ENCODE measurements at regions not wholly inside any gene's neighbourhood (a gene's known extent, or its start where the extent isn't known, plus 50 kb on each side); places are given as distances from the start of the nearest gene placed in this dataset.

DNA sequence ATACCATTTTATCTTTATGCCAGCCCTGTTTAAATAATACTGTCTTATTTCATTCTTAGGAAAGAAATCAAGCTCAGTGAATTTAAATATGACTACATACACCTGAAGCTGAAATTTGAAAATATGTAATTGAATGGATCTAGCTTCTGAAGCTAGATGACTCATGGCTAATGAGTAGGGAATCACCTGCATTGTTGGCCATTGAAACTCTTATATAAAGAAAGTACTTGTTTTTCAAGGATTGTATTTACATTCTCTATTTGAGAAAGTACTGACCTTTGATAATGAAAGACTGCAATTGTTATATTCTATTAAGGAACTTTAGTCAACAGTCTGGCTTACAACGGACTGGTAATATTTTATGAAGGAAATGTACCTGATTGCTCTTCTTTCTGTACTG, 346.7 kb upstream of the LRATD1 start:
- Histone ChIP-seq H3K27me3 (replicated peaks; ENCODE audit: insufficient read depth, low read length) (no peaks in the 10 kb centered on the region), H3K9ac (ENCODE audit: low read length) (no peak overlapping the region), H4K20me1 (ENCODE audit: insufficient read depth, low read length) (no peaks in the 10 kb centered on the region), H3K9me3 (replicated peaks; ENCODE audit: insufficient read depth, low read length) (no peaks in the 10 kb centered on the region), H3K27ac (ENCODE audit: low read length) (no peak overlapping the region), H3K79me2 (ENCODE audit: low read length) (no peaks in the 10 kb centered on the region), H3K4me2 (ENCODE audit: low read depth, low read length) (no peak overlapping the region), H3F3A (ENCODE audit: insufficient read depth, low read length) (no peaks in the 10 kb centered on the region), H3K4me3 (ENCODE audit: low read length) (no peak overlapping the region), H3K4me1 (ENCODE audit: low read length) (no peaks in the 10 kb centered on the region), H3K9me2 (replicated peaks; ENCODE audit: insufficient read depth, low read length) (no peaks in the 10 kb centered on the region), H3K36me3 (replicated peaks; ENCODE audit: insufficient read depth, low read length) (no peaks in the 10 kb centered on the region), H2AFZ (ENCODE audit: low read length) (no peak overlapping the region)
- TF ChIP-seq, protein P1, sequence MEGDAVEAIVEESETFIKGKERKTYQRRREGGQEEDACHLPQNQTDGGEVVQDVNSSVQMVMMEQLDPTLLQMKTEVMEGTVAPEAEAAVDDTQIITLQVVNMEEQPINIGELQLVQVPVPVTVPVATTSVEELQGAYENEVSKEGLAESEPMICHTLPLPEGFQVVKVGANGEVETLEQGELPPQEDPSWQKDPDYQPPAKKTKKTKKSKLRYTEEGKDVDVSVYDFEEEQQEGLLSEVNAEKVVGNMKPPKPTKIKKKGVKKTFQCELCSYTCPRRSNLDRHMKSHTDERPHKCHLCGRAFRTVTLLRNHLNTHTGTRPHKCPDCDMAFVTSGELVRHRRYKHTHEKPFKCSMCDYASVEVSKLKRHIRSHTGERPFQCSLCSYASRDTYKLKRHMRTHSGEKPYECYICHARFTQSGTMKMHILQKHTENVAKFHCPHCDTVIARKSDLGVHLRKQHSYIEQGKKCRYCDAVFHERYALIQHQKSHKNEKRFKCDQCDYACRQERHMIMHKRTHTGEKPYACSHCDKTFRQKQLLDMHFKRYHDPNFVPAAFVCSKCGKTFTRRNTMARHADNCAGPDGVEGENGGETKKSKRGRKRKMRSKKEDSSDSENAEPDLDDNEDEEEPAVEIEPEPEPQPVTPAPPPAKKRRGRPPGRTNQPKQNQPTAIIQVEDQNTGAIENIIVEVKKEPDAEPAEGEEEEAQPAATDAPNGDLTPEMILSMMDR (IDR thresholded peaks at IDR 0.05; ENCODE audit: low read length): no peak
- no peak for TF ChIP-seq EZH2phosphoT487 (IDR thresholded peaks at IDR 0.05; ENCODE audit: low read length)
- TF ChIP-seq EZH2 (optimal IDR thresholded peaks at IDR 0.05; ENCODE audit: low read depth, low read length): no peak
- no peak for DNase-seq

DNA sequence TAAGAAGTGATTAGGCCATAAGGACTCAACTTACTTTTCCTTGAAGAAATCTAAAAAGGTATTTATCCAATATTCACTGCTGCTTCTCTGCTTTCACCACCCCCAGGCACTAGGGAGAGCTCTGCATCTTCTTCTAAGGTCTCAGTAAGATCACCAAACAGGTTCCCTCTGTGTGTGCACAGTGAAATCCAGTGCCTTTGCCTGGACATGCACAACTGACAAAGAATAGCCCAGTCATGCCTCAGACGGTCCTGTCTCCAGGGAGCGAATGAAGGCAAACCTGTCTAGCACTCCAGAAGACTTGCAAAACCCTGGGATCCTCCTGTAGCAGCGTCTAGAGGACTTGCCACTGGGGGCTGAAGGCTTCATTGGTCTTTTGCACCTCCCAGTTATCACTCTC, 344.5 kb upstream of the LRATD1 start:
- Histone ChIP-seq H2AFZ (ENCODE audit: low read length) (no peak overlapping the region), H3K4me1 (ENCODE audit: low read length) (no peaks in the 10 kb centered on the region), H3K36me3 (replicated peaks; ENCODE audit: insufficient read depth, low read length) (no peaks in the 10 kb centered on the region), H3K9me3 (replicated peaks; ENCODE audit: insufficient read depth, low read length) (no peaks in the 10 kb centered on the region), H3K79me2 (ENCODE audit: low read length) (no peaks in the 10 kb centered on the region), H4K20me1 (ENCODE audit: insufficient read depth, low read length) (no peaks in the 10 kb centered on the region), H3K9me2 (replicated peaks; ENCODE audit: insufficient read depth, low read length) (no peaks in the 10 kb centered on the region), H3K27me3 (replicated peaks; ENCODE audit: insufficient read depth, low read length) (no peaks in the 10 kb centered on the region), H3K4me2 (ENCODE audit: low read depth, low read length) (no peak overlapping the region), H3F3A (ENCODE audit: insufficient read depth, low read length) (no peaks in the 10 kb centered on the region), H3K4me3 (ENCODE audit: low read length) (no peak overlapping the region), H3K9ac (ENCODE audit: low read length) (no peak overlapping the region), H3K27ac (ENCODE audit: low read length) (no peak overlapping the region)
- TF ChIP-seq EZH2phosphoT487 (IDR thresholded peaks at IDR 0.05; ENCODE audit: low read length) (no peak), EZH2 (optimal IDR thresholded peaks at IDR 0.05; ENCODE audit: low read depth, low read length) (no peak)
- TF ChIP-seq, protein P1 (IDR thresholded peaks at IDR 0.05; ENCODE audit: low read length): no peak
- no peak for DNase-seq

DNA sequence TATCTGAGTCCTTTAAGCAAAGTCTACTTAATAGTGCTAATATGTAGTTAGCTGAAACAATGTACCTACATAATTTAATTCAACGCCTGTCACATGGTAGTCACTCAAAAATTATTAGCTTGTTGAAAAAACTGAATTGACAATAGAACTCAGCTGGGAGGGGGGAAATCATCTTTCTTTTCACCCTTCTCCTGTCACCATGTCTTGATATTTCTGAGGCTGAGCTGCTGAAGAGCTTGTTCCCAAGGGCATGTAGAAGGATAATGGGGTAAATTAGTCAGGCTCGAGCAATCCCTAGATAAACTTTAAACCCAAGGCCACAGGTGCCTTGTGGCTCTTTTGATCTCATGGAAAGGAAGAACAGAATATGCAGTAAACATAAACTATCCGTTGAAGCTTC, 339.6 kb upstream of the LRATD1 start:
- Histone ChIP-seq H4K20me1 (ENCODE audit: insufficient read depth, low read length) (no peaks in the 10 kb centered on the region), H3K9me2 (replicated peaks; ENCODE audit: insufficient read depth, low read length) (no peaks in the 10 kb centered on the region), H3F3A (ENCODE audit: insufficient read depth, low read length) (no peaks in the 10 kb centered on the region), H3K4me3 (ENCODE audit: low read length) (no peak overlapping the region), H3K9me3 (replicated peaks; ENCODE audit: insufficient read depth, low read length) (no peaks in the 10 kb centered on the region), H3K9ac (ENCODE audit: low read length) (no peak overlapping the region), H3K36me3 (replicated peaks; ENCODE audit: insufficient read depth, low read length) (no peaks in the 10 kb centered on the region), H2AFZ (ENCODE audit: low read length) (no peak overlapping the region), H3K4me1 (ENCODE audit: low read length) (no peaks in the 10 kb centered on the region), H3K27me3 (replicated peaks; ENCODE audit: insufficient read depth, low read length) (no peaks in the 10 kb centered on the region), H3K4me2 (ENCODE audit: low read depth, low read length) (no peak overlapping the region), H3K79me2 (ENCODE audit: low read length) (no peaks in the 10 kb centered on the region), H3K27ac (ENCODE audit: low read length) (no peak overlapping the region)
- TF ChIP-seq EZH2phosphoT487 (IDR thresholded peaks at IDR 0.05; ENCODE audit: low read length): no peak
- no peak for DNase-seq

DNA sequence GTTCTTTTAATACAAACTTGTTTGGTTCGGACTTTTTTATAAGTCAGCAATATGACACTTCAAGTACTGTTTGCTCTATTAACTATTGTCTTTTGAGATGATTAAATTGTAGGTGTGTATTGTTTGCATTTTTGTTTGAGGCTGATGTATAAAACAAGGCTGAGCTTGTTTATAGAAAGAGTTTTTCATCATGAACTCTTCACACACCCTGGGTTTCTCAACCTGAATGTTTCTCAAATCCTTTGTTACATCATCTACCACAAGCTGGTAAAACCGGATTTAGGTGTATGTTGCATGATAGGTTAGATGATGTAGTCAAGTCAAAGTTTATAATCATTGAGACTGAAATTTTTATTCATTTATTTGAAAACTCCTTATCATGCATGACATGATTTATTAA, 335.2 kb upstream of the LRATD1 start:
- no peaks in the 10 kb centered on the region; the same call in 1 of the 2 replicates for H3K27me3 ChIP-seq (replicated peaks; ENCODE audit: insufficient read depth, low read length)
- no peaks in the 10 kb centered on the region for H3K36me3 ChIP-seq (replicated peaks; ENCODE audit: insufficient read depth, low read length)
- H4K20me1 ChIP-seq (ENCODE audit: insufficient read depth, low read length): no peaks in the 10 kb centered on the region
- H3F3A ChIP-seq (ENCODE audit: insufficient read depth, low read length): no peaks in the 10 kb centered on the region
- H3K79me2 ChIP-seq (ENCODE audit: low read length): no peaks in the 10 kb centered on the region
- peaks cover 1% of the 10 kb centered on the region; the same call in 1 of the 2 replicates for H3K4me1 ChIP-seq (ENCODE audit: low read length)
- H3K9ac ChIP-seq (ENCODE audit: low read length): no peak overlapping the region
- no peaks in the 10 kb centered on the region for H3K9me3 ChIP-seq (replicated peaks; ENCODE audit: insufficient read depth, low read length)
- no peak overlapping the region for H3K27ac ChIP-seq (ENCODE audit: low read length)
- H2AFZ ChIP-seq (ENCODE audit: low read length): no peak overlapping the region
- H3K4me3 ChIP-seq (ENCODE audit: low read length): no peak overlapping the region
- H3K4me2 ChIP-seq (ENCODE audit: low read depth, low read length): no peak overlapping the region
- H3K9me2 ChIP-seq (replicated peaks; ENCODE audit: insufficient read depth, low read length): no peaks in the 10 kb centered on the region
- TF ChIP-seq, protein P1 (IDR thresholded peaks at IDR 0.05; ENCODE audit: low read length): no peak
- TF ChIP-seq EZH2phosphoT487 (IDR thresholded peaks at IDR 0.05; ENCODE audit: low read length): no peak
- no peak for TF ChIP-seq EZH2 (optimal IDR thresholded peaks at IDR 0.05; ENCODE audit: low read depth, low read length)
- DNase-seq: no peak
